MM.1S (cell line): ENCODE measurements at regions not wholly inside any gene's neighbourhood (a gene's known extent, or its start where the extent isn't known, plus 50 kb on each side); places are given as distances from the start of the nearest gene placed in this dataset.

Source experiments
- EZH2 ChIP-seq: fragments of 300-600 bp; sonication (generic); optimal IDR thresholded peaks from 2 replicates; pipeline ENCODE3; 2017; ENCODE audit warnings: low read depth, mild to moderate bottlenecking, antibody characterized with exemption, low read length, mixed read lengths
- TF ChIP-seq, protein P1 (sequence below): fragments of 300-600 bp; sonication (generic); IDR thresholded peaks from 2 replicates; pipeline ENCODE4 v1.5.1; 2016; ENCODE audit warnings: antibody characterized with exemption, low read length, mixed read lengths

DNA sequence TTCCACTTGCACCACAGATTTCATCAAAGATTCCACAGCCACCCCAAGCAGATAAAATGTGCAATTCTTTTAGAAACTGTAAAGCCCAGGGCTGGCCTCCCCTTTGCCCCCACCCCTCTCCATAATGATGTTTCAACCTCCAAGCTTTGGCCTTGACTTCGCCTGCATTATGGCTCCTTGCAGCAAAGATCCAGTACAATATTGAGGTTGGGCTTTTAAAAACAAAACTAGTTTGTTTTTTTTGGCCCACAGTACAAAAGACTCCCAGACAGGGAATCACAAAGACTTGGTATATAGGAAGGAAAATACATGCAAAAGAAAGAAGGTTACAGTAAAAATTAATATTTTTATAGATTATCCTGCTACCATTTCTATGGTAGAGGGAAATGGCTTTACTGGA is 356.5 kb upstream of the PTBP2 start:
- TF ChIP-seq, protein P1, sequence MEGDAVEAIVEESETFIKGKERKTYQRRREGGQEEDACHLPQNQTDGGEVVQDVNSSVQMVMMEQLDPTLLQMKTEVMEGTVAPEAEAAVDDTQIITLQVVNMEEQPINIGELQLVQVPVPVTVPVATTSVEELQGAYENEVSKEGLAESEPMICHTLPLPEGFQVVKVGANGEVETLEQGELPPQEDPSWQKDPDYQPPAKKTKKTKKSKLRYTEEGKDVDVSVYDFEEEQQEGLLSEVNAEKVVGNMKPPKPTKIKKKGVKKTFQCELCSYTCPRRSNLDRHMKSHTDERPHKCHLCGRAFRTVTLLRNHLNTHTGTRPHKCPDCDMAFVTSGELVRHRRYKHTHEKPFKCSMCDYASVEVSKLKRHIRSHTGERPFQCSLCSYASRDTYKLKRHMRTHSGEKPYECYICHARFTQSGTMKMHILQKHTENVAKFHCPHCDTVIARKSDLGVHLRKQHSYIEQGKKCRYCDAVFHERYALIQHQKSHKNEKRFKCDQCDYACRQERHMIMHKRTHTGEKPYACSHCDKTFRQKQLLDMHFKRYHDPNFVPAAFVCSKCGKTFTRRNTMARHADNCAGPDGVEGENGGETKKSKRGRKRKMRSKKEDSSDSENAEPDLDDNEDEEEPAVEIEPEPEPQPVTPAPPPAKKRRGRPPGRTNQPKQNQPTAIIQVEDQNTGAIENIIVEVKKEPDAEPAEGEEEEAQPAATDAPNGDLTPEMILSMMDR, result no peak
- no peak for TF ChIP-seq EZH2
